IPS-20b (cell line): ENCODE measurements at regions not wholly inside any gene's neighbourhood (a gene's known extent, or its start where the extent isn't known, plus 50 kb on each side); places are given as distances from the start of the nearest gene placed in this dataset.

Source experiments
- H3K27ac ChIP-seq: one replicate; pipeline ENCODE4 v1.5.1; 2013; ENCODE audit warnings: low read length
- H3K27me3 ChIP-seq: 2 replicates; pipeline ENCODE4 v1.6.1; 2013; ENCODE audit warnings: mild to moderate bottlenecking, low read length, inconsistent platforms; ENCODE audit not compliant: insufficient read depth
- H3K36me3 ChIP-seq: 2 replicates; pipeline ENCODE4 v1.6.1; 2013; ENCODE audit warnings: low read depth, mild to moderate bottlenecking, inconsistent platforms, low read length, moderate library complexity; ENCODE audit not compliant: insufficient read depth
- H3K4me1 ChIP-seq: 2 replicates; pipeline ENCODE4 v1.6.1; 2013; ENCODE audit warnings: mild to moderate bottlenecking, control low read depth, inconsistent platforms, low read length, moderate library complexity; ENCODE audit not compliant: insufficient read depth
- H3K4me3 ChIP-seq: 2 replicates; pipeline ENCODE4 v1.5.1; 2013; ENCODE audit warnings: mild to moderate bottlenecking, low read length, inconsistent platforms
- H3K9ac ChIP-seq: 2 replicates; pipeline ENCODE4 v1.6.1; 2013; ENCODE audit warnings: low read depth, mild to moderate bottlenecking, inconsistent platforms, low read length, moderate library complexity
- H3K9me3 ChIP-seq: 2 replicates; pipeline ENCODE4 v1.6.1; 2013; ENCODE audit warnings: mild to moderate bottlenecking, low read depth, low read length, inconsistent platforms; ENCODE audit not compliant: insufficient read depth

DNA sequence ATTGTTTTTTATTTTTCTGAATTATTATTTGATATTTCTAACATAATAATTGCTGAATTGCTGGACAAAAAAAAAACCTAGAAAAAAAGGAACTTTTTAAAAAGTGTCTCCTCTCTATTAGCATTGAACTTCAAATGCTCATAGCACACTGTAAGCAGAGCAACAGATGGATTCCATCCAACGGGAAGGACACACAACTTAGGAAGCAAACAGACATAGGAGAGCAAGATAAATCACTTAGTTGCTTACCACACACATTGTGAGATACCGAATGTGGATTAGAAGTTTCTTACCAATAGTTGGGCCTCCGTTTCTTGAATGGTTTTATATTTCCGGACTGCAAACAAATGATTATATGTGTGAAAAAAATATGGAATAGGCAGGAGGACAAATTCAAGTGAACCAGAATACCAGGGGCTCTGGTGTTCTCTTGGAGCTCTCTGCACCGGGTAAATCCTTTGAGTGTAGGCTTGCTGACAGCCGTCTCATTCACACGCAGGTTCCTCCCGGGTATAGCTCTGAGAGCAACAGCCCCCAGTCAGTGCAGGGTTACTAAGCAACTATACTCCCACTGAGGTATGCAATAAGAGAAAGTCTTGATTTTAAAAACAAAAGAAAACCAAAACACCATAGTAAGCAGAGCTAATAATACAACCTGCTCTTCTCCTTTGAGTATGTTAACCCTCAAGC, 217.6 kb downstream of the TMEM167A start:
- Histone ChIP-seq H3K27ac (no peak overlapping the region), H3K9ac (no peak overlapping the region)

DNA sequence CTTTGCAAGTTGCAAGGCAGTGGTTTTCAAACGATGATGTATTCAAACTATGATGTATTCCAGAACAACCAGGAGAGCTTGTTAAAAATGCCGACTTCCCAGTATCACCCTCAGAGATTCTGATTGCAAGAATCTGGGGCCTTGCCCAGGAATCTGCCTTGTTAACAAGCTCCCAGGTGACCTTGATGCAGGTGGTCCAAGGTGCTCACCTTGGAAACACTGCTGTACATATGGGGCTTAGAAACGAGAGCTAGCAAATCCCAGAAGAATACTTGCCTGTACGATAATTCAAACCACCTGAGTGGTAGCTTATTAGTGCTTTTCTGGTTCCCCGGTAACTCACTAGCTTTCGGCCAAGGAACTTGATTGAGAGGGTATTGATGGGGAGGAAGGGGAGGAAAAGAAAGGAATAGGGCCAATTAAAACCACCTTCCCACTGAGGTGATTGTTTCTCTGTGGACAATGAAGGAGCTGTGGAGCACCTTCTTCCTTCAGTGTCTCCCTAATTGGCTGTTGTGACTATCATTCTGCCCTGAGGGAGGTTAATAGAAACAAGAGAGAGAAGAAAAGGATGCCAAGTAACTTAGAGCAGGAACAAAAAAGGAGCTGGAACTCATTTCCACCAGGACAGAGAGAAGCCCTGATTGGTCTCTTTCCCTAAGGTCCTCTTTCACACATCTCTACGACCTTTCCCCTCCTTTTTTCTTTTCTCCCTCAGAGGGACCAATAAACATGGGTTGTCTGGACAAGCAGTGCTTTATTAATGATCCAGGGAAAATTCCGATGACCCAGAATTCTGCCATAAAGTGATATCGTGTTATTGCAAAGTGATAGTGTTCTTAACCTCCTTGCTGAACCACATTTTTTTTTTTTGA, 218.8 kb downstream of the TMEM167A start:
- Histone ChIP-seq H3K4me1 (peaks cover 10% of the 10 kb centered on the region; the same call in 1 of the 2 replicates), H3K36me3 (no peaks in the 10 kb centered on the region), H3K9ac (no peak overlapping the region), H3K27me3 (no peaks in the 10 kb centered on the region), H3K9me3 (no peaks in the 10 kb centered on the region), H3K4me3 (no peak overlapping the region), H3K27ac (no peak overlapping the region)

More for the DNA sequence above, 217.6 kb downstream of the TMEM167A start:
- H3K4me3 ChIP-seq, result no peak overlapping the region
- H3K4me1 ChIP-seq, result peaks cover 10% of the 10 kb centered on the region; the same call in 1 of the 2 replicates
- H3K27me3 ChIP-seq, result no peaks in the 10 kb centered on the region
- H3K9me3 ChIP-seq, result no peaks in the 10 kb centered on the region
- no peaks in the 10 kb centered on the region for H3K36me3 ChIP-seq

DNA sequence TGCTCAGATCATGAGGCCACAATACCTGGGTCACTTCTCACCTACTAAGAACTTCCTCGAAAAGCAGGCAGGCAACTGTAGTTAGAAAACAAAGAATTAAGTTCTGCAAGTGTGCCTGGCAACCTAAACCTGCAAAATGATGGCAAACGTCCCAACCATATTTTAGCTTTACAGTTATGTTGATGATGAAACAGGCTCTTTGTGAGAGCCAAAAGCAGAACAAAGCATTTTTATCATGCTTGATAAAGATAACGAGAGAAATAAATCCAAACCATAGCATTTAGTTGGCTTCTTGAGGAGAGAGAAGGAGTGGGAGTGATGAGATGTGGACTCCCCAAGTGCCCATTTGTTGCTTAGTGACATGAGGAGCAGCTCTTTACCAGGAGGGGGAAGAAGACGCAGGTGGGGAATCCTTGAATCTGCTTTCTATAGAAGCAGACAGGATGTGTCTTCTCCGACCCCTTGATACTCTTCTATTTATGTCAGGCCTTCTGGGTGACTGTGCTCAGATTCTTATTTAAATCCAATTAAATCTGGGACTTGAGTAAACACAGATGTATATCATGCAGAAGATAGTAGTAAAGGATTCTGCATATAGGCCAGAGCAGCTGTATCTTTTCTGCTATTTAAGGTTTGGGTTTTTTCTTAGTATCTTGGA, 221.2 kb downstream of the TMEM167A start:
- Histone ChIP-seq H3K36me3 (no peaks in the 10 kb centered on the region), H3K27me3 (no peaks in the 10 kb centered on the region), H3K4me3 (no peak overlapping the region), H3K4me1 (peaks cover 10% of the 10 kb centered on the region; the same call in 1 of the 2 replicates), H3K27ac (no peak overlapping the region), H3K9ac (no peak overlapping the region), H3K9me3 (no peaks in the 10 kb centered on the region)

DNA sequence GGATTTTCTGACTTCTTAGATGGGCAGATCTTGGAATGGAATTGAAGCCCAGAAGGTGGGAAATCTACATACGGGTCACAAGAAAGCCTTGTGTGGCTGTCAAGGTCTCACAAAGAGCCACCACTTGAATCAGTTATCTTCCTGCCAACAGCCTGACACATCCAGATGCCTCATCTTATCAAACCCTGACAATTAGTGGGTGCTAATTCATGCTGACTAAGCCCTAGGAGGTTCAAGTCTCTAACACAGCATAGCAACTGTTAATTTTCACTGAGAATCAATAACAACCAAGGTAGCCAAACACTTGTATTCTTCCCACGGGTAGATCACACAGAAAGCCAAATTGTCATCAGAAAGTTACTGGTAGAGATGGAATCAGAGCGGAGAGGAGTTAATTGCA, 222.2 kb downstream of the TMEM167A start:
- Histone ChIP-seq H3K27me3 (no peaks in the 10 kb centered on the region), H3K36me3 (no peaks in the 10 kb centered on the region), H3K9me3 (no peaks in the 10 kb centered on the region), H3K4me1 (peaks cover 8% of the 10 kb centered on the region; the same call in 1 of the 2 replicates), H3K9ac (no peak overlapping the region), H3K4me3 (no peak overlapping the region), H3K27ac (no peak overlapping the region)

DNA sequence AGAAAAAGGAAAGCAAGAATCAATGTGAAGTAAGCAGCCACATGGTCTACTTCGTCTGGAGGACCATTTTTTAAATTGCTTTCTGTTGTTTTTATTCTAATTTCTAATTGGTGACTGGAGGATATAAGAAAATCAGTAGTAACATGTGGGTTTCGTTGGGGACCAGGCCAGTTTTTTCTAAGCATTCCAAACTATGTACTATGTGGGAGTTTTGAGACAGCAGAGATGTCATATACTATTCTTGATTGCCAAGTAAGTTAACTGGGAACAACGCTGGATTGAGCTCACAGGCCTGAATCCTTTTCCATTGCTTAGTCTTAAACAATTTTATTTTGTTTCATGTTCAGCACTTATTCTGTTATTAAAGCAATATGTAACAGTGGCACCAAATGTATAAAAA, 225.7 kb downstream of the TMEM167A start:
- no peaks in the 10 kb centered on the region for H3K9me3 ChIP-seq
- H3K36me3 ChIP-seq, result no peaks in the 10 kb centered on the region
- no peak overlapping the region for H3K9ac ChIP-seq
- H3K27me3 ChIP-seq, result no peaks in the 10 kb centered on the region
- no peak overlapping the region for H3K4me3 ChIP-seq
- H3K27ac ChIP-seq, result no peak overlapping the region
- no peaks in the 10 kb centered on the region for H3K4me1 ChIP-seq

DNA sequence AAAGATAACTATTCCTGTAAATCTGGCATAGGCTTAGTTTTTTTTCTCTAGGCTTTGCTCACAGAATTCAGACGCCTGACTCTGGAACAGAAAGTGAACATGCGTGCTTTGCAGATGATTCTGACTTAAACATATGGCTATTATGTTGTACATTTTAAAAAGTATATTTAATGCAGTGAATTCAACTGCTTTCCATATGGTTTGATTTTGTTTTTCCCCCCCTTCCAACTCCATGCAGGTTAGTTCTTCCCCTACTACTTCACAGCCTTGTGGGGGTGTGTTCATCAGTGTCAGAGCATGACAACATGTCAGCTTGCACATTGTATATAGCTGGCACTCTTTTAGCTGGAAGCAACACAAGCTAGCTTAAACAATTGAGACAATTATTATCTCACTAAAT, 226.8 kb downstream of the TMEM167A start:
- Histone ChIP-seq H3K27ac (no peak overlapping the region), H3K9ac (no peak overlapping the region), H3K4me3 (no peak overlapping the region), H3K4me1 (no peaks in the 10 kb centered on the region), H3K27me3 (no peaks in the 10 kb centered on the region), H3K36me3 (no peaks in the 10 kb centered on the region), H3K9me3 (no peaks in the 10 kb centered on the region)

DNA sequence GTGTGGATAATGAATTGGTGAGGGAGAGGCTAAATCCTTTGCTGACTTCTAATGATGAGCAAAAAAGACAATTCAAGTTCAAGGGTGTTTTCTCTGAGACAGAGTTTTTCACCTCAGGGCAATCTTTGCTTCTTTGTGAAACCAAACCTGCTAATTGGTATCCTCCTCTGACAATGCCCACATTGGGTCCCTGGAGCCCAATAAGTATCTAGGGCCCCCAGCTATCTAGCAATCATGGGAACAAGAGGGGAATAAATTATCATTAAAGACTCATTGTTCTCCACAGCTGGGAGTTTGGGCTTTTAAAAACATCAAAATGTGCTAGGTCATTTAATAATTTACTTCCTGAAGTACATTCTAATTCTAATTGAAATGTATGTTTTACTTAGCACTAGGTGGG, 227.3 kb downstream of the TMEM167A start:
- H3K36me3 ChIP-seq, result no peaks in the 10 kb centered on the region
- no peak overlapping the region for H3K27ac ChIP-seq
- no peak overlapping the region for H3K9ac ChIP-seq
- H3K4me1 ChIP-seq, result no peaks in the 10 kb centered on the region
- no peaks in the 10 kb centered on the region for H3K27me3 ChIP-seq
- H3K9me3 ChIP-seq, result no peaks in the 10 kb centered on the region
- no peak overlapping the region for H3K4me3 ChIP-seq

DNA sequence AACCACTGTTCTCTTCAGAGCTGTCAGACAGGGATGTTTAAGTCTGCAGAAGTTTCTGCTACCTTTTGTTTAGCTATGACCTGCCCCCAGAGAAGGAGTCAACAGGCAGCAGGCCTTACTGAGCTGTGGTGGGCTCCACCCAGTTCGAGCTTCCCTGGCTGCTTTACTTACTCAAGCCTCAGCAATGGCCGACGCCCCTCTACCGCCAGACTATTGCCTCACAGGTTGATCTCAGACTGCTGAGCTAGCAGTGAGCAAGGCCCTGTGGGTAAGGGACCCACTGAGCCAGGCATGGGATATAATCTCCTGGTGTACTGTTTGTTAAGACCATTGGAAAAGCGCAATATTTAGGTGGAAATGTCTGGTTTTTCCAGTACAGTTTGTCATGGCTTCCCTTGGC, 229.6 kb downstream of the TMEM167A start:
- H3K27ac ChIP-seq, result no peak overlapping the region
- H3K9ac ChIP-seq, result no peak overlapping the region
- H3K4me3 ChIP-seq, result no peak overlapping the region
- no peaks in the 10 kb centered on the region for H3K36me3 ChIP-seq
- no peaks in the 10 kb centered on the region for H3K27me3 ChIP-seq
- H3K4me1 ChIP-seq, result no peaks in the 10 kb centered on the region
- no peaks in the 10 kb centered on the region for H3K9me3 ChIP-seq

DNA sequence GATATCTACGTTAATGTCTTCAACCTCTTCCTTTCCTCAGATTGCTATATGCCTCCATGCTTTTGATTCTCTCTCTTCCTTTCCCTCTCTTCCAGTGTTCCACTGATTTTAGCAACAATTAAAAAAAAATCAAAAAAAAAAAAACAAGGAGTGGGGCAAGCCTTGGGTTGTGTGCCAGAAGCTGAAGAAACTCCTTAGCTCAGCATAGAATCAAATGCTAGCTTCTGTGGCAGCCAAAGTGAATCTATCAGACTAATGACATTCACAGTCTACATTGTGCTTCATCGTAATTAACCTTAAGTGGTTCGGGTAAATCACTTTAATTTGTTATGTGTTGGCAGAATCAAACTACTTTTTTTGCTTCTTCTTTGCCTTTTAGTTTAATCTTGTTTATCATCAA, 237.3 kb downstream of the TMEM167A start:
- Histone ChIP-seq H3K9me3 (peaks cover 21% of the 10 kb centered on the region), H3K4me3 (no peak overlapping the region), H3K4me1 (no peaks in the 10 kb centered on the region; the same call in 1 of the 2 replicates), H3K27me3 (no peaks in the 10 kb centered on the region), H3K27ac (no peak overlapping the region), H3K36me3 (no peaks in the 10 kb centered on the region), H3K9ac (no peak overlapping the region)

DNA sequence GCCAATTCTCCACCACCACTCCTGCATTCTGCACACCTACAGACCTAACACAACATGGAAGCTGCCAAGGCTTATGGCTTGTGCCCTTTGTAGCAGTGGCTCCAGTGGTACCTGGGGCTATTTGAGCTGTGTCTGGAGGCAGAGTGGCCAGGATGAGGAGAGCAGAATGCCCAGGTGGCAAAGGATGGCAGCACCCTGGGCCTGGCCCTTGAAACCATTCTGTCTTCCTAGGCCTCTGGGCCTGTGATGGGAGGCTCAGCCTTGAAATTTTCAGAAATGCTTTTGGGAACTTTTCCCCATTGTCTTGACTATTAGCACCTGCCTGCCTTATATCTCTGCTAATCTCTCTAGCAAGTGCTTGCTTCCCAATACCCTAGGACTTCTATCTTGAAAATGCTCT, 241.7 kb downstream of the TMEM167A start:
- no peak overlapping the region for H3K4me3 ChIP-seq
- no peak overlapping the region for H3K27ac ChIP-seq
- no peaks in the 10 kb centered on the region for H3K36me3 ChIP-seq
- H3K9ac ChIP-seq, result no peak overlapping the region
- no peaks in the 10 kb centered on the region for H3K27me3 ChIP-seq
- H3K4me1 ChIP-seq, result peaks cover 7% of the 10 kb centered on the region
- peaks cover 22% of the 10 kb centered on the region for H3K9me3 ChIP-seq

DNA sequence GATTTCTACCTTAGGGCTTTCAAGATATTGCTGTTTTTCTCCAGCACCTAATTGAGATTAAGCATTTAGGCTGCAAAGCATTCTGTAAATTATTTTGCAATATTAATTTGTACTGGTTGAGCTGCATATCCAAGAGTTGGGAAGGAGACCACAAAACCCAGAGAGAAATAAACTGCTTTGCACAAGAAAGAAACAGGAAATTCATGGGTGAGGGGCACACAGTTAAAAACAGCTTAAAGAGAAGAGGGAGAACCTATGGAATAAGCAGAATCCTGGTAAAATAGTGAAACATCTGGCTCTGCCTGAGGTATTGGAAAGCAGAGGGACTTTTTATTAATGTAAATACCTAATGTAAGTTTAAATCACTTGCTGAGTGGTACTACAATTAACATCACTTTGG, 243.0 kb downstream of the TMEM167A start:
- Histone ChIP-seq H3K27me3 (no peaks in the 10 kb centered on the region), H3K27ac (no peak overlapping the region), H3K9ac (no peak overlapping the region), H3K4me1 (peaks cover 7% of the 10 kb centered on the region), H3K36me3 (no peaks in the 10 kb centered on the region), H3K9me3 (peaks cover 22% of the 10 kb centered on the region), H3K4me3 (no peak overlapping the region)
